ENCODE measurements at regions not wholly inside any gene's neighbourhood (a gene's known extent, or its start where the extent isn't known, plus 50 kb on each side); places are given as distances from the start of the nearest gene placed in this dataset.
"Not testable (repeated sequence)": the region's sequence is repeated elsewhere in the genome, so short reads cannot be mapped to it uniquely, and the experiment has no call there.

DNA sequence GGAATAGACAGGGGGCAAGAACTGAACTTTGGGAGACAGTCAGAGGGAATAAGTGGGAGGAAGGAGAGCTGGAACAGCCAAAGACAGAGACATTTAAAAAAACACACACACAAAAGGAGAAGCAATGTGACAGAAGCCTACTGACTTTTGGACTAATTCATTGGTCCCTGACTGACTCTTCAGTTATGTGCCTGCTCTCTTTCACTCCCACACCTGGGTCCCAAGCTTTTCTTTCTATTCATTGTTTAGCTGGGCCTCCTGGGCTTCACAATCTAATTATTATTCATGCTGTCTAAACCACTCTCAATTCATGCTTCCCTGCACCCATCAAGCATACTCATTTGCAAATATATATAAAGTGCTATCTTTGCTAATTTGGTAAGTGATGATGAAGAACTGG lies 139.2 kb upstream of the IRS4 start:
- no peak for DNase-seq (ENCODE audit: low read depth in 2 of 3, low spot score in 2 of 3)

DNA sequence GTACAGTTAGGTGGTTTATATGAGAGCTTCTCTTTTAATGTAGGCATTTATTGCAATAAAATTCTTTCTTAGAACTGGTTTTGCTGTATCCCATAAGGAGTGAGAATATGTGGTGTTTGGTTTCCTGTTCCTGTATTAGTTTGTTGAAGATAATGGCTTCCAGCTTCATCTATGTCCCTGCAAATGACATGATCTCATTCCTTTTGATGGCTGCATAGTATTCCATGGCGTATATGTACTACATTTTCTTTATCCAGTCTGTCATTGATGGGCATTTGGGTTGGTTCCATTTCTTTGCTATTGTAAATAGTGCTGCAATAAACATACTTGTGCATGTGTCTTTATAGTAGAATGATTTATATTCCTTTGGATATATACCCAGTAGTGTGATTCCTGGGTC lies 106.7 kb upstream of the IRS4 start:
- not testable (repeated sequence) for DNase-seq (ENCODE audit: low read depth in 2 of 3, low spot score in 2 of 3)

DNA sequence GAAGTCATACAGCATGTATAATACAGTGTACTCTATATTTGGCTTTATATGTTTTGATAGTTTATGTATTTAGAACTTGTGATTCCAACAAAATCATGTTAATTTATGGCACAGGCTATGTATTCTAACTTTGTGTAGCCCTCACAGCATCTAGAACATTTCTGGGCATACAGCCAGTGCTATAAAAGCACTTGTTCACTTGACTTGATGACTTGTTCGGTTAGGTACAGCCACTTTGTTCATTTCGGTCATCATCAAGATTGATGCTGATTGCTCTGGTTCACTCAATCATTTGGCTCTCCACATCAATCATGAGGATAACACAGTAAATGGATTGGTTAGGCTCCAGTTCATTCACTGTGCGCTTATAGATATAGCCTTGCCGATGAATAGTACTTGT lies 97.6 kb upstream of the IRS4 start:
- no peak for DNase-seq (ENCODE audit: low read depth in 2 of 3, low spot score in 2 of 3)

DNA sequence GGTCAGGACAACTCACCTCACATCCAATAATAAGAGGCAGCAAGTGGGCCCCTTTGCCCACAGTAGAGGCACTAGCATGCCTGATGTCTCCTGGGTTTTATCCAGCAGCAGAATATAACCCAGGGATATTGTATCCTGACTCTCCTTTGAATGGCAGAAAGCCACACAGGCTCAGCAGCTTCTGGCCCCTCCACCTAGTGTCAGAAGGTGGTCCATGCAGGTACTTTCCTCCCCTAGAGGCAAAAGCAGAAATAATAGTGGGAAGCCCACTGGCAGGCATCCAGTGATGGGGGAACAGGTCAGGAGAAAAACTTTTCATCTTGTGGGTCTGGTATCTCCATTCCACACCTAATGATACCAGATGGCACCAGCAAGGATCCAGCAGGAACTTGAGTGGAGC lies 75.5 kb upstream of the IRS4 start:
- DNase-seq (ENCODE audit: low read depth in 2 of 3, low spot score in 2 of 3) = no peak

- no peak for DNase-seq (ENCODE audit: low read depth in 2 of 3, low spot score in 2 of 3)
Measured at GRCh38 chrX:108795240-108795639, 58.9 kb upstream of the IRS4 start.
